Tibial nerve (tissue), 4 donors: ENCODE measurements at regions not wholly inside any gene's neighbourhood (a gene's known extent, or its start where the extent isn't known, plus 50 kb on each side); places are given as distances from the start of the nearest gene placed in this dataset.

ENCODE experiments used
- DNase-seq, 2 donors: peaks; one replicate each; pipeline ENCODE4 v3.0.0-alpha.2; 2019; ENCODE audit warnings: low spot score in 2 of 2
- H3K27ac ChIP-seq, 4 donors: fragments of 200-600 bp; sonication (generic) in 3 of 4; one replicate each; pipeline ENCODE4 v1.5.1; 2017 to 2019; ENCODE audit warnings: mild to moderate bottlenecking in 1 of 4
- H3K27me3 ChIP-seq, 2 donors: fragments of 200-600 bp; sonication (generic) in 1 of 2; one replicate each; pipeline versions ENCODE4 v1.5.1 to v1.6.0; 2017 to 2019
- H3K36me3 ChIP-seq, 3 donors: fragments of 200-600 bp; sonication (generic); one replicate each; pipeline ENCODE4 v1.5.1; 2018 to 2019
- H3K4me1 ChIP-seq, 4 donors: fragments of 200-600 bp; sonication (generic) in 3 of 4; one replicate each; pipeline ENCODE4 v1.5.1; 2017 to 2019
- H3K4me3 ChIP-seq, 4 donors: fragments of 200-600 bp; sonication (generic) in 3 of 4; one replicate each; pipeline ENCODE4 v1.5.1; 2017 to 2019; ENCODE audit warnings: mild to moderate bottlenecking in 1 of 4, moderate library complexity in 1 of 4
- H3K9me3 ChIP-seq, 4 donors: fragments of 200-600 bp; sonication (generic) in 3 of 4; one replicate each; pipeline ENCODE4 v1.5.1; 2017 to 2019
- EP300 ChIP-seq, 2 donors: sonication (generic); formaldehyde crosslinking; IDR thresholded peaks; one replicate each; pipeline ENCODE4 v1.6.1; 2017; ENCODE audit warnings: antibody characterized with exemption in 2 of 2, mild to moderate bottlenecking in 1 of 2
- POLR2A ChIP-seq, 2 donors: fragments of 450-650 bp; IDR thresholded peaks; one replicate each; pipeline ENCODE4 v1.6.1; 2017; ENCODE audit warnings: antibody characterized with exemption in 2 of 2, mild to moderate bottlenecking in 2 of 2, moderate library complexity in 2 of 2
- WGBS, 2 donors: methylation state at CpG; one replicate each; pipeline ENCODE4 v1.1.5; 2018; 5-methylcytosine and 5-hydroxymethylcytosine counted together
- TF ChIP-seq, protein P1 (sequence below), 5 experiments: fragments of 200-600 bp in 3 of 5; fragments of 450-650 bp in 2 of 5; sonication (generic) in 3 of 5; IDR thresholded peaks; one replicate each; pipeline ENCODE4 v1.5.1; 2016 to 2019; ENCODE audit warnings: antibody characterized with exemption in 5 of 5, mild to moderate bottlenecking in 3 of 5, moderate library complexity in 2 of 5

DNA sequence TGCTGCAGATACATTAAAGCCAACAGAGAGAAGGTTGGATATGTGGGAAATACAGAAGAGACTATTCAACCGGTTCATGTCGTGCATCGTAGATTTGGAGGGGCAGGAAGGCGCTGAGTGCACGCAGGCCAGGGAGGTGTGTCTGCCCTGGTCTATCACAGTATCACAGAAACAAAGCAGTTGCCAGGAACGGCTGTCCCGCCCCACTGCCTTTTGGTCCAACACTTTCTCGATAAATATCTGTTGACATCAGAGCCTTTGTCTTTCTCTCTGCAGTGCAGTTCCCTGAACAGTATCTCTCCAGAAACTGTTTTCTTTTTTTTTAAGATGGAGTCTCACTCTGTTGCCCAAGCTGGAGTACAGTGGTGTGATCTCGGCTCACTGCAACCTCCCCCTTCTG is 151.1 kb upstream of the BCOR start:
- Histone ChIP-seq H3K4me3 (no peak overlapping the region), H3K27ac (no peak overlapping the region), H3K27me3 (no peaks in the 10 kb centered on the region), H3K9me3 (no peaks in the 10 kb centered on the region), H3K36me3 (no peaks in the 10 kb centered on the region), H3K4me1 (peaks cover 0 to 13% (median 0%) of the 10 kb centered on the region in 4 donors)
- no peak for DNase-seq
- 43 to 70% methylated on average over 9 of the region's 9 CpGs for WGBS, 2 donors
- TF ChIP-seq, protein P1, sequence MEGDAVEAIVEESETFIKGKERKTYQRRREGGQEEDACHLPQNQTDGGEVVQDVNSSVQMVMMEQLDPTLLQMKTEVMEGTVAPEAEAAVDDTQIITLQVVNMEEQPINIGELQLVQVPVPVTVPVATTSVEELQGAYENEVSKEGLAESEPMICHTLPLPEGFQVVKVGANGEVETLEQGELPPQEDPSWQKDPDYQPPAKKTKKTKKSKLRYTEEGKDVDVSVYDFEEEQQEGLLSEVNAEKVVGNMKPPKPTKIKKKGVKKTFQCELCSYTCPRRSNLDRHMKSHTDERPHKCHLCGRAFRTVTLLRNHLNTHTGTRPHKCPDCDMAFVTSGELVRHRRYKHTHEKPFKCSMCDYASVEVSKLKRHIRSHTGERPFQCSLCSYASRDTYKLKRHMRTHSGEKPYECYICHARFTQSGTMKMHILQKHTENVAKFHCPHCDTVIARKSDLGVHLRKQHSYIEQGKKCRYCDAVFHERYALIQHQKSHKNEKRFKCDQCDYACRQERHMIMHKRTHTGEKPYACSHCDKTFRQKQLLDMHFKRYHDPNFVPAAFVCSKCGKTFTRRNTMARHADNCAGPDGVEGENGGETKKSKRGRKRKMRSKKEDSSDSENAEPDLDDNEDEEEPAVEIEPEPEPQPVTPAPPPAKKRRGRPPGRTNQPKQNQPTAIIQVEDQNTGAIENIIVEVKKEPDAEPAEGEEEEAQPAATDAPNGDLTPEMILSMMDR (IDR thresholded peaks at IDR 0.05): no peak
- TF ChIP-seq EP300 (IDR thresholded peaks at IDR 0.05): no peak
- TF ChIP-seq POLR2A (IDR thresholded peaks at IDR 0.05): no peak

- Histone ChIP-seq H3K4me3 (no peak overlapping the region), H3K9me3 (no peaks in the 10 kb centered on the region), H3K27me3 (no peaks in the 10 kb centered on the region), H3K36me3 (no peaks in the 10 kb centered on the region), H3K27ac (no peak overlapping the region), H3K4me1 (peaks cover 0 to 13% (median 0%) of the 10 kb centered on the region in 4 donors)
- DNase-seq: no peak
- WGBS, 2 donors: 75 to 78% methylated on average over 8 to 13 of the region's 13 CpGs
- TF ChIP-seq POLR2A (IDR thresholded peaks at IDR 0.05) (no peak), EP300 (IDR thresholded peaks at IDR 0.05) (no peak)
- TF ChIP-seq, protein P1 (IDR thresholded peaks at IDR 0.05): no peak
These were observed 150.3 kb upstream of the BCOR start for GRCh38 chrX:40247848-40248622.

- Histone ChIP-seq H3K9me3 (no peaks in the 10 kb centered on the region), H3K4me1 (peaks cover 0 to 13% (median 0%) of the 10 kb centered on the region in 4 donors), H3K4me3 (no peak overlapping the region), H3K27me3 (no peaks in the 10 kb centered on the region), H3K27ac (no peak overlapping the region), H3K36me3 (no peaks in the 10 kb centered on the region)
- WGBS, 2 donors: 79% methylated on average over 1 of the region's 1 CpG; no CpG with 5 or more reads in 1 of the 2 donors
- TF ChIP-seq, protein P1 (IDR thresholded peaks at IDR 0.05): no peak
- TF ChIP-seq EP300 (IDR thresholded peaks at IDR 0.05): no peak
- no peak for TF ChIP-seq POLR2A (IDR thresholded peaks at IDR 0.05)
- no peak for DNase-seq
These were observed 149.6 kb upstream of the BCOR start for GRCh38 chrX:40247382-40247781.

DNA sequence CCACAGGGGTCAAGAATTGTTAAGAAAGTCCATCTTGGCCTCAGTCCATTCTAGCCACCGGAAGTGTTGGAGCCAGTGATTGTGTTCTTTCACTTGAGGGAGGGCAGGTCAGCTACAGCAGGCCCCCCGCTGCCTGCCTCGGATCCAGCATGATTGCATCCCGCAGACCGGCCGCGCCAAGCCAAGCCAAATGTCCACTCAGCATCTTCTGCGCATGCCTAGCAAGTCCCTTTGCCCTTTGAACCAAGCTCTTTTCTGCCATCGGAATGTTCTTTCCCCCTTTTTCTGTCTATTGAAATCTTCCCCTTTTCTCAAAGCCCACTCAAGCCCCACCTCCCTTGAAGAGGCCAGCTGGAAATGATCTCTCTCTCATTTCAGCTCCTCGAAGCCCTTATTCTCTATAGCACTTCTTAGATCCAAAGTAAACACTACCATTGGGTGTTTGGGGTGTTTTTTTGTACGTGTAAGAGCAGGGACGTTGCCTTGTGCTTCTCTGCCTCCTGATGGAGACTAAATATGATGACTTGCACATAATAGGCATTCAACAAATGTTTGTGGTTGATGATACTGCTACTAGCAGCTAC is 147.8 kb upstream of the BCOR start:
- Histone ChIP-seq H3K4me3 (peak overlapping the region in 2 of 4 donors; percentile 3 to 27), H3K27me3 (no peaks in the 10 kb centered on the region), H3K4me1 (peaks cover 0 to 13% (median 0%) of the 10 kb centered on the region in 4 donors), H3K9me3 (no peaks in the 10 kb centered on the region), H3K36me3 (no peaks in the 10 kb centered on the region), H3K27ac (peak overlapping the region in 1 of 4 donors; percentile 61)
- TF ChIP-seq, protein P1 (IDR thresholded peaks at IDR 0.05): no peak
- TF ChIP-seq EP300 (IDR thresholded peaks at IDR 0.05) (no peak), POLR2A (IDR thresholded peaks at IDR 0.05) (no peak)
- no peak for DNase-seq
- 1 to 55% methylated on average over 12 of the region's 12 CpGs for WGBS, 2 donors

DNA sequence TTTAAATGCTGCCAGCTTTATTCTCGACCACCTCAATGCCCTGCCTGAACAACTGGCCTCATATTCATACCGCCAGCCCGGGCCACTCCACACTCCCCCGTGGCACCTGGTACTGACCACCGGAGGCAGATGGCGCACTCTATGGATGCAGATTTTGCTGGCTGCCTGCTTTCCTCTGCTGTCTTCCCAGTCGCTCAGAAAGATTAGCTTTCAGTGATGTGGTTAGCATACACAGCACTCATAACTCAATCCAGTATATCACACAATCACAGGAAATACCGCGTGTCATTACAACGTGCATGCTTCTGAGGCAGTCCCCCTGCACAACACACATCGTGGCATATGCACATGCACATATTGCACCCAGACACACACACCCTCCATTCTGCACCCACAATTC is 147.2 kb upstream of the BCOR start:
- no peak overlapping the region for H3K27ac ChIP-seq
- TF ChIP-seq, protein P1 (IDR thresholded peaks at IDR 0.05): no peak
- no peak for TF ChIP-seq EP300 (IDR thresholded peaks at IDR 0.05)
- no peak for TF ChIP-seq POLR2A (IDR thresholded peaks at IDR 0.05)
- H3K27me3 ChIP-seq: no peaks in the 10 kb centered on the region
- no peaks in the 10 kb centered on the region for H3K36me3 ChIP-seq
- H3K4me3 ChIP-seq: peak overlapping the region in 1 of 4 donors; percentile 27
- DNase-seq: no peak
- 19 to 42% methylated on average over 8 to 11 of the region's 11 CpGs for WGBS, 2 donors
- peaks cover 0 to 13% (median 0%) of the 10 kb centered on the region in 4 donors for H3K4me1 ChIP-seq
- H3K9me3 ChIP-seq: no peaks in the 10 kb centered on the region
